ENCODE measurements at regions not wholly inside any gene's neighbourhood (a gene's known extent, or its start where the extent isn't known, plus 50 kb on each side); places are given as distances from the start of the nearest gene placed in this dataset.
A peak's percentile ranks its signal among the peaks of the same experiment; 100 is the strongest.

DNA sequence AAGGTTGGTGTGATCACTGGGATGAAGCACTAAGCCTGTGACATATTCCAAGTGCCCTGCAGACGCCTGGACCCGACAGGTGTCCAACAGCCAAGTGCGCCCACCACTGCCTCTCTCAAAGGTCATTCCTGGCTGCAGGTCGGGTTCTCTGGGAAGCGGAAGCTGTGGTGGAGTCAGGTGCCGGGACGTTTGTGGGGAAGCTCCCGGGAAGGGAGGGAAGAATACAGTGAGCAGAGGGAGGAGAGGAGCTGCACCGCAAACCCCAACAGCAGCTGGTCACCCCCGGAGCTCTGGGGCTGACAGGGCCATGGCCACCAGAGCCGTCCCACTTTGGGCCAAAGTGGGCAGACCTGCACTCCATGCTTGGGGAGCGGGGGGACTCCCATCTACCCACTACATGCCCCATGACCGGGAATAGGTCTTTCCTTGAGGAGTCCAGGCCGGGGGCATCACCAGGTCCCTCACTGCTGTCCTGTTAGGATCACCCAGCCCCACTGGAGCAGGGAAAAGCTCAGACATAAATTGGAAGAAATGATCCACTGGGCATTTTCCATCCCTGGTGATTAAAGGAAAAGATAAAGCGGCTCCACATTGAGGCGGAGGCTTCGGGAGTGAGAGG is 84.5 kb upstream of the PPP2R2D start:
- Histone ChIP-seq H3K27me3 (peaks cover 0 to 60% of the 10 kb centered on the region in 2 donors), H3K36me3 (no peaks in the 10 kb centered on the region), H3K9me3 (no peaks in the 10 kb centered on the region), H3K27ac (no peak overlapping the region), H3K4me3 (no peak overlapping the region), H3K4me1 (no peaks in the 10 kb centered on the region)
- TF ChIP-seq POLR2A (IDR thresholded peaks at IDR 0.05) (no peak), POLR2AphosphoS5 (IDR thresholded peaks at IDR 0.05) (no peak)
- TF ChIP-seq, protein P1, sequence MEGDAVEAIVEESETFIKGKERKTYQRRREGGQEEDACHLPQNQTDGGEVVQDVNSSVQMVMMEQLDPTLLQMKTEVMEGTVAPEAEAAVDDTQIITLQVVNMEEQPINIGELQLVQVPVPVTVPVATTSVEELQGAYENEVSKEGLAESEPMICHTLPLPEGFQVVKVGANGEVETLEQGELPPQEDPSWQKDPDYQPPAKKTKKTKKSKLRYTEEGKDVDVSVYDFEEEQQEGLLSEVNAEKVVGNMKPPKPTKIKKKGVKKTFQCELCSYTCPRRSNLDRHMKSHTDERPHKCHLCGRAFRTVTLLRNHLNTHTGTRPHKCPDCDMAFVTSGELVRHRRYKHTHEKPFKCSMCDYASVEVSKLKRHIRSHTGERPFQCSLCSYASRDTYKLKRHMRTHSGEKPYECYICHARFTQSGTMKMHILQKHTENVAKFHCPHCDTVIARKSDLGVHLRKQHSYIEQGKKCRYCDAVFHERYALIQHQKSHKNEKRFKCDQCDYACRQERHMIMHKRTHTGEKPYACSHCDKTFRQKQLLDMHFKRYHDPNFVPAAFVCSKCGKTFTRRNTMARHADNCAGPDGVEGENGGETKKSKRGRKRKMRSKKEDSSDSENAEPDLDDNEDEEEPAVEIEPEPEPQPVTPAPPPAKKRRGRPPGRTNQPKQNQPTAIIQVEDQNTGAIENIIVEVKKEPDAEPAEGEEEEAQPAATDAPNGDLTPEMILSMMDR (IDR thresholded peaks at IDR 0.05) = no peak
- no peak for DNase-seq (ENCODE audit: low spot score in 2 of 2)
- intact Hi-C loops (cut with DNase I; ENCODE audit: low total_unique reads) = no loop called here

DNA sequence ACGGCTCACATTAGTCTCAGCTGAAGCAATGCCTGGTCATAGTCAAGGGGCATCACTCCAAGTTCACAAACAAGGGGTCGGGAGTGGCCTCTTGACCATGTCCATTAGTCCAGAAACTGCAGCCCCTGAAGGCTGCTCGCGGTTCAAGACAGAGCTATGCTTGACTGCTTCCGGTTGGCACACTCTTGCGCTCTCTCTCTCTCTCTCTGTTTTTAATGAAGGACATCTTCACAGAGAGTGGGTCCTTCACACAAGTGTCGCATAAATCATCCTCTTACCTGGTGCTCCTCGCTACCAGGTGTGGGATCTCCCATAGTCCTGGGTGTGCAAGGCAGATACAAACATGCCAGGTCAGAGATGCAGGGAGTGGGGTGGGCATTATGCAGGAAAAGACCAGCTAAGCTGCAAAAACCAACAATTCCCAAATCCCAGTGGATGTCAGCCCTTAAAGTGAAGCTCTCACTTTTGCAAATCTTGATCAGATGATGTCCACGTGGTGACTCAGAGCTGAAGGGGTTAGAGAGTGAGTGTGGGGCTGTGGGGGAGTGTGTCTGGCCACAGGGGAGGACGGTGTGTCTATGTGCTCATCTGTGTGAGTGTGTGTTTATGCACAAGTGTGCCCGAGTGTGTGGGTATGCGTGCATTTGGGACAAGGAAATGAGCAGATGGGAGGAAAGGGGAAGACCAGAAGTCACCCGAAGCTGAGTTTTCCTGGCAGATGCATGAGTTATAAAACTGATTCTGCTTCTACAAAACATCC is 83.7 kb upstream of the PPP2R2D start:
- Histone ChIP-seq H3K27ac (no peak overlapping the region), H3K36me3 (no peaks in the 10 kb centered on the region), H3K27me3 (peaks cover 0 to 52% of the 10 kb centered on the region in 2 donors), H3K9me3 (no peaks in the 10 kb centered on the region), H3K4me1 (no peaks in the 10 kb centered on the region), H3K4me3 (no peak overlapping the region)
- TF ChIP-seq POLR2A (IDR thresholded peaks at IDR 0.05) (no peak), POLR2AphosphoS5 (IDR thresholded peaks at IDR 0.05) (no peak)
- TF ChIP-seq, protein P1 (IDR thresholded peaks at IDR 0.05) = no peak
- intact Hi-C loops (cut with DNase I; ENCODE audit: low total_unique reads) = no loop called here
- peak in 1 of 2 donors; percentile 5 for DNase-seq (ENCODE audit: low spot score in 2 of 2)

DNA sequence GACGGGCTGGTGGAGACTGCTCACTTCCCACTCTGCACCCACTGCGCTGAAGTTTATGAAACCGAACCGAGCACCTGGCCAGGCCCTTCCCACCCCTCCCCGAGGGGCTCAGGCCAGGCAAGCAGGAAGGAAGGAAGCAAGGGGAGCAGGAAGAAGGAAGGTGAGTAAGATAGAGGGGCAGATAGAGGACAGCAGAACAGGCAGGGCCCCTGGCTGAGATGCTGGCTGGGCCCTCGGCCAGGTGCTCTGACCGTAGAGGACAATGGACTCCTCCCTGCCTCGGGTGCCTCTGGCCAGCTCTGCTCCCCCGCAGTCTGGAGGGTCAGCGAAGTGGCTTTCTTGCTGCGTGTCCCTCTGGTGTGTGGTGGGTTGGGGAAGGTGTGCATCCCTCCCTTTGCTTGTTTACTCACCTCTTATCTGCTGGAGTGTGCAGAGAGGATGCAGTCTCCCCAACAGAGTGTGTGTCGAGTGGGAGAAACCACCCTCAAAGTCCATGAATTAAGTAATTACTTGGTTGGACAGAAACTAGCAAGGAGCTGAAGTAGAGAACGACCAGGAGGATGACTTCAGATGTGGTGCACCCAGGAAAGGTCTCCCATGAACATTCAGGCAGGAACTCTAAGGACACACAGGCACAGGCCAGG is 82.8 kb upstream of the PPP2R2D start:
- Histone ChIP-seq H3K27me3 (peaks cover 0 to 47% of the 10 kb centered on the region in 2 donors), H3K36me3 (no peaks in the 10 kb centered on the region), H3K4me1 (no peaks in the 10 kb centered on the region), H3K27ac (no peak overlapping the region), H3K4me3 (no peak overlapping the region), H3K9me3 (no peaks in the 10 kb centered on the region)
- TF ChIP-seq POLR2A (IDR thresholded peaks at IDR 0.05) = no peak
- TF ChIP-seq, protein P1 (IDR thresholded peaks at IDR 0.05) = no peak
- no peak for TF ChIP-seq POLR2AphosphoS5 (IDR thresholded peaks at IDR 0.05)
- intact Hi-C loops (cut with DNase I; ENCODE audit: low total_unique reads) = no loop called here
- DNase-seq (ENCODE audit: low spot score in 2 of 2) = peak in 1 of 2 donors; percentile 10

DNA sequence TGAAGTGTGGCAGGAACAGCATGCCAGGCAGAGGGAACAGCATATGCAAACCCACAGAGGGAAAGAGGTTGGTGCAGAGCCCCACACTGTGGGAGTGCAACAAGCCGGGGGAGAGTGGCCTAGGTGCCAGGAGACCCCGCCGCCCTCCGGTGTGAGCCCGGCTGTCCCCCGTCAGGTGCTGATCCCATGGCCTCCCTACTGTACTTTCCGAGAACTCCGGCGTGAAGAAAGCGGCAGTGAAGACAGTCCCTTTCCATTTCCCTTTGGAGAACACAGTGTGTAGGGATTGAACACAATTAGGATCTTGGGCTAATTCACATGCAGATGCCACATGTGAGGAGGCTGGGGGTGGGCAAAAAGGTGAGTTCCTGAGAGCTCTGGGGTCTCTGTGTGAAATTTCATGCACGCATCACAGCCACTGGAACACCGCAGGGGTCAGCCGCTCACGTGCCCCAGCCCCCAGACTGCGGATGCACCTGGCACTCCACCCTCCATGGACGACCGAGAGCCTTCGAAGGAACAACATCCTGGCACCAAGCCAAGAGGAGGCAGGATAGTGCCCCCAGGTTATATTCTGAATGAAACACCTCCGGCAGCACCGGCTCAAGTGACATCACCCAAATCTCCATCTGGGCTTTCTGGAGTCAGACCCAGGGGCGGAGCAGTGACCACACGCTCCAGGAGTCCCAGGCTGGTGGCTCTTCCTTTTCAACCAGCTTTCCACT is 82.1 kb upstream of the PPP2R2D start:
- DNase-seq (ENCODE audit: low spot score in 2 of 2) = peak in 1 of 2 donors; percentile 7
- TF ChIP-seq, protein P1 (IDR thresholded peaks at IDR 0.05) = no peak
- TF ChIP-seq POLR2AphosphoS5 (IDR thresholded peaks at IDR 0.05) (no peak), POLR2A (IDR thresholded peaks at IDR 0.05) (no peak)
- H3K27me3 ChIP-seq = peaks cover 0 to 47% of the 10 kb centered on the region in 2 donors

More for the DNA sequence above, 82.1 kb upstream of the PPP2R2D start:
- intact Hi-C loops (cut with DNase I; ENCODE audit: low total_unique reads) = no loop called here
- Histone ChIP-seq H3K9me3 (no peaks in the 10 kb centered on the region), H3K36me3 (no peaks in the 10 kb centered on the region), H3K4me3 (no peak overlapping the region), H3K27ac (no peak overlapping the region), H3K4me1 (no peaks in the 10 kb centered on the region)
